T-cell (primary cell): ENCODE measurements at regions not wholly inside any gene's neighbourhood (a gene's known extent, or its start where the extent isn't known, plus 50 kb on each side); places are given as distances from the start of the nearest gene placed in this dataset.

ENCODE experiments used
- ATAC-seq, 4 experiments: fragments of 200-7000 bp in 3 of 4; fragments of 150-1000 bp in 1 of 4; cut with Tn5 transposase; replicated peaks in 1 of 4; 1 replicate in 3 of 4; 2 replicates in 1 of 4; pipeline ENCODE4 v1.10.0; 2021; ENCODE audit warnings: moderate library complexity in 3 of 4, mild to moderate bottlenecking in 2 of 4, moderate number of reproducible peaks in 1 of 4
- CTCF ChIA-PET, 2 donors: fragments of 300-600 bp; sonication (Branson Sonifier 250); formaldehyde crosslinking; loops; one replicate each; lab custom pipeline; 2022; ENCODE audit warnings: antibody characterized with exemption in 2 of 2; lab: Charles Lee
- POLR2A ChIA-PET, 2 donors: fragments of 300-600 bp; sonication (Branson Sonifier 250); formaldehyde crosslinking; loops; one replicate each; lab custom pipeline; 2022; ENCODE audit warnings: antibody characterized with exemption in 2 of 2; lab: Charles Lee
- DNase-seq, 35 experiments: peaks; one replicate each; pipeline versions ENCODE4 v3.0.0 to v3.0.0-alpha.2; 2013 to 2023
- H3K27ac ChIP-seq: one replicate; pipeline ENCODE4 v1.5.1; 2013; ENCODE audit warnings: low read length
- H3K27me3 ChIP-seq, 2 experiments: replicated peaks in 1 of 2; 1 replicate in 1 of 2; 2 replicates in 1 of 2; pipeline versions ENCODE4 v1.6.1 to v1.7.0; 2013; ENCODE audit warnings: low read length in 1 of 2, mixed read lengths in 1 of 2; ENCODE audit not compliant: control insufficient read depth in 2 of 2, insufficient read depth in 2 of 2; ENCODE audit errors: extremely low read depth in 1 of 2
- H3K36me3 ChIP-seq, 2 donors: 1 replicate in 1 of 2; 2 replicates in 1 of 2; pipeline versions ENCODE4 v1.6.1 to v1.7.0; 2013; ENCODE audit warnings: low read length in 1 of 2; ENCODE audit not compliant: control insufficient read depth in 2 of 2, insufficient read depth in 1 of 2; ENCODE audit errors: extremely low read depth in 1 of 2
- H3K4me1 ChIP-seq, 2 experiments: 1 replicate in 1 of 2; 2 replicates in 1 of 2; pipeline versions ENCODE4 v1.6.1 to v1.7.0; 2013; ENCODE audit warnings: low read length in 2 of 2, mixed read lengths in 1 of 2; ENCODE audit not compliant: insufficient read depth in 2 of 2, control insufficient read depth in 1 of 2; ENCODE audit errors: extremely low read depth in 1 of 2
- H3K4me3 ChIP-seq, 2 donors: 1 replicate in 1 of 2; 2 replicates in 1 of 2; pipeline versions ENCODE4 v1.5.1 to v1.7.0; 2013; ENCODE audit warnings: mild to moderate bottlenecking in 2 of 2, low read length in 1 of 2, moderate library complexity in 1 of 2; ENCODE audit not compliant: control insufficient read depth in 1 of 2; ENCODE audit errors: extremely low read depth in 1 of 2
- H3K9me3 ChIP-seq: 2 replicates; pipeline ENCODE4 v1.7.0; 2013
- H3K27ac Mint-ChIP-seq, 2 donors: one replicate each; pipeline ENCODE4 v1.8.0; 2020 to 2021; ENCODE audit warnings: mild to moderate bottlenecking in 2 of 2, mixed read lengths in 2 of 2
- H3K27me3 Mint-ChIP-seq, 2 donors: one replicate each; pipeline ENCODE4 v1.8.0; 2021 to 2022; ENCODE audit warnings: mixed read lengths in 2 of 2
- H3K36me3 Mint-ChIP-seq: one replicate; pipeline ENCODE4 v1.8.0; 2021; ENCODE audit warnings: mixed read lengths
- H3K4me1 Mint-ChIP-seq, 3 donors: one replicate each; pipeline ENCODE4 v1.8.0; 2020 to 2022; ENCODE audit warnings: mixed read lengths in 3 of 3, mild to moderate bottlenecking in 1 of 3
- H3K4me3 Mint-ChIP-seq, 3 donors: one replicate each; pipeline ENCODE4 v1.8.0; 2020 to 2022; ENCODE audit warnings: mild to moderate bottlenecking in 3 of 3, mixed read lengths in 3 of 3, moderate library complexity in 3 of 3
- H3K9me3 Mint-ChIP-seq, 3 donors: one replicate each; pipeline ENCODE4 v1.8.0; 2020 to 2022; ENCODE audit warnings: mixed read lengths in 3 of 3
- WGBS: methylation state at CpG from one replicate; pipeline ENCODE4 v1.1.5; 2013; ENCODE audit warnings: missing lambda C conversion rate; ENCODE audit not compliant: insufficient coverage; 5-methylcytosine and 5-hydroxymethylcytosine counted together

- H3K27ac Mint-ChIP-seq, result no peak overlapping the region
- Histone ChIP-seq H3K36me3 (no peaks in the 10 kb centered on the region), H3K9me3 (no peaks in the 10 kb centered on the region), H3K27ac (no peak overlapping the region), H3K4me3 (no peak overlapping the region), H3K4me1 (no peaks in the 10 kb centered on the region), H3K27me3 (no peaks in the 10 kb centered on the region)
- H3K4me1 Mint-ChIP-seq, result no peaks in the 10 kb centered on the region
- WGBS, result no CpG with 5 or more reads among the region's 1 CpG
- CTCF ChIA-PET, result no interaction called here
- H3K27me3 Mint-ChIP-seq, result no peaks in the 10 kb centered on the region
- H3K9me3 Mint-ChIP-seq, result peaks cover 0 to 4% (median 0%) of the 10 kb centered on the region in 3 donors
- POLR2A ChIA-PET, result no interaction called here
- ATAC-seq (no peak), DNase-seq (no peak)
- H3K36me3 Mint-ChIP-seq, result no peaks in the 10 kb centered on the region
- no peak overlapping the region for H3K4me3 Mint-ChIP-seq
Observed at GRCh38 chr3:159007331-159007730, 205.5 kb downstream of the MFSD1 start.

DNA sequence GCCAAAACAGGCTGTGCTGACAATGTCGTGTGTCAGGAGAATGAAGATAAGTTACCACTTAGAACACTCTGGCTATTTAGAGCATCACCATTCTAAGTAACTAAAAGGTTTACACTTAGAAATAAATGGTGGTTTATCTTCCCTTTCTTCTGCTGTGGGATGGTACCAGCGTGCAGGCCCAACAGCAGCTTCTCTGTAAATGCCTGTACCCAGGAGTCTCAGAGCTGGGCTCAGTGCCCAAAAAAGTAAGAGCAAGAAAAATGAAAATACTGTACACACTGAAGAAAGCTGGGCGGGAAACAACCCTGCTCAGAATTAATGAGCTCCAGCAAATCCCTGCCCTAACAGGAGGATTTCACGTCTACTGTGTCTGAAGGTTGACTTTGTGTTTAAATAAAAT lies 206.5 kb downstream of the MFSD1 start:
- H3K4me3 Mint-ChIP-seq, result no peak overlapping the region
- DNase-seq (no peak), ATAC-seq (no peak)
- H3K4me1 Mint-ChIP-seq, result no peaks in the 10 kb centered on the region
- Histone ChIP-seq H3K27me3 (no peaks in the 10 kb centered on the region), H3K4me1 (no peaks in the 10 kb centered on the region), H3K27ac (no peak overlapping the region), H3K9me3 (no peaks in the 10 kb centered on the region), H3K4me3 (no peak overlapping the region), H3K36me3 (no peaks in the 10 kb centered on the region)
- CTCF ChIA-PET, result no interaction called here
- no peaks in the 10 kb centered on the region for H3K27me3 Mint-ChIP-seq
- POLR2A ChIA-PET, result no interaction called here
- no peak overlapping the region for H3K27ac Mint-ChIP-seq
- H3K36me3 Mint-ChIP-seq, result no peaks in the 10 kb centered on the region
- 80% methylated on average over 1 of the region's 4 CpGs for WGBS
- peaks cover 0 to 4% (median 0%) of the 10 kb centered on the region in 3 donors for H3K9me3 Mint-ChIP-seq

DNA sequence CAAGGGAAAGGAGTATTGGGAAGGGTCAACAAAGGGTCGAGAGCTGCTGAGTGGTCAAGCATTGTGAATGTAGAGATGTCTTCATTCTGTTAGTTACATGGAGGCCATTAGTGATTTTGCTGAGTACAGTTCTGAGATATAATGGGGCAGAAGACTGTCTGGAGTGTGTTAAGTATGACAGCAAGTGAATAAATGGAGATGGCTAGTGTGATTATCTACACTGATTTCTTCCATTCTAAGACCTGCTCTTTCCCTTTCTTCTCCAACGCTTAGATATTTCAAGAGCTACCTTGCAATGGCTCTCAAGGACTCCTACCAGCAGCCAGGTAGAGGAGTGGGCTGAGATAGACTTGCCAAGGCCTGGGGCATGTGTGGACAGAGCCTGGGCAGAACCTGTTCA lies 216.5 kb downstream of the MFSD1 start:
- Histone ChIP-seq H3K4me3 (no peak overlapping the region), H3K27me3 (no peaks in the 10 kb centered on the region), H3K9me3 (no peaks in the 10 kb centered on the region), H3K36me3 (no peaks in the 10 kb centered on the region), H3K4me1 (no peaks in the 10 kb centered on the region), H3K27ac (no peak overlapping the region)
- ChIA-PET CTCF (no interaction called here), POLR2A (no interaction called here)
- H3K4me3 Mint-ChIP-seq, result no peak overlapping the region
- ATAC-seq (no peak), DNase-seq (no peak)
- H3K4me1 Mint-ChIP-seq, result no peaks in the 10 kb centered on the region
- H3K27me3 Mint-ChIP-seq, result no peaks in the 10 kb centered on the region
- 40% methylated on average over 1 of the region's 2 CpGs for WGBS
- H3K27ac Mint-ChIP-seq, result no peak overlapping the region
- H3K9me3 Mint-ChIP-seq, result peaks cover 5 to 17% (median 7%) of the 10 kb centered on the region in 3 donors
- no peaks in the 10 kb centered on the region for H3K36me3 Mint-ChIP-seq

DNA sequence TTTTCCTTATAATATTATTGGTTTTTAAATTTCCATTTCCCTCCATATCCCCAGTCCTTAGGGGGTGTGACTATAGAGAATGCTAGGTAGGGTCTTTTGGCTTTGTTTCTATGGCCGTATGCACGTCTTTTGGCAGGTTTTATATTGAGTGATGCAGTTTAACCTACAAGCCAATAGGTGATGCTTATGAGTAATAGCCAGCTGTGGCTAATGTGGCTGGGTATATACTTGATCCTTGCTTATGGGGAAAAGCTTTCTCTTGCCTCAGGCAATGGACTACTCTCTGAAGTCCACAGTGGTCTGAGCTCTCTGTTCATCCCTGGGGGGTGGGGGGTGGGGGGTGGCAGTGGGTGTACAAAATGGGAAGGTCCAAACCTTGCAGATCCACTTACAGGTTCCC lies 223.9 kb downstream of the MFSD1 start:
- WGBS, result no CpG with 5 or more reads among the region's 2 CpGs
- CTCF ChIA-PET, result no interaction called here

GRCh38 chr3:159026510-159026909 lies 224.7 kb downstream of the MFSD1 start:
- no peak for ATAC-seq
- no peak for DNase-seq
- H3K4me1 ChIP-seq, result no peaks in the 10 kb centered on the region
- no peaks in the 10 kb centered on the region for H3K9me3 ChIP-seq
- no peaks in the 10 kb centered on the region for H3K36me3 Mint-ChIP-seq
- no peak overlapping the region for H3K27ac ChIP-seq
- H3K4me3 Mint-ChIP-seq, result no peak overlapping the region
- H3K36me3 ChIP-seq, result no peaks in the 10 kb centered on the region
- no peaks in the 10 kb centered on the region for H3K4me1 Mint-ChIP-seq
- no peak overlapping the region for H3K4me3 ChIP-seq
- H3K27ac Mint-ChIP-seq, result no peak overlapping the region
- H3K9me3 Mint-ChIP-seq, result peaks cover 0 to 6% (median 5%) of the 10 kb centered on the region in 3 donors
- 100% methylated on average over 1 of the region's 1 CpG for WGBS
- H3K27me3 Mint-ChIP-seq, result no peaks in the 10 kb centered on the region
- H3K27me3 ChIP-seq, result no peaks in the 10 kb centered on the region
- POLR2A ChIA-PET, result no interaction called here
- CTCF ChIA-PET, result no interaction called here

More for the DNA sequence above, 223.9 kb downstream of the MFSD1 start:
- no peak for DNase-seq
- Mint-ChIP-seq H3K4me3 (no peak overlapping the region), H3K27me3 (no peaks in the 10 kb centered on the region), H3K36me3 (no peaks in the 10 kb centered on the region), H3K9me3 (peaks cover 4 to 6% (median 5%) of the 10 kb centered on the region in 3 donors), H3K27ac (no peak overlapping the region), H3K4me1 (no peaks in the 10 kb centered on the region)
- no peak for ATAC-seq
- POLR2A ChIA-PET, result no interaction called here
- H3K9me3 ChIP-seq, result no peaks in the 10 kb centered on the region
- no peak overlapping the region for H3K4me3 ChIP-seq
- H3K27ac ChIP-seq, result no peak overlapping the region
- no peaks in the 10 kb centered on the region for H3K36me3 ChIP-seq
- H3K27me3 ChIP-seq, result no peaks in the 10 kb centered on the region
- H3K4me1 ChIP-seq, result no peaks in the 10 kb centered on the region

DNA sequence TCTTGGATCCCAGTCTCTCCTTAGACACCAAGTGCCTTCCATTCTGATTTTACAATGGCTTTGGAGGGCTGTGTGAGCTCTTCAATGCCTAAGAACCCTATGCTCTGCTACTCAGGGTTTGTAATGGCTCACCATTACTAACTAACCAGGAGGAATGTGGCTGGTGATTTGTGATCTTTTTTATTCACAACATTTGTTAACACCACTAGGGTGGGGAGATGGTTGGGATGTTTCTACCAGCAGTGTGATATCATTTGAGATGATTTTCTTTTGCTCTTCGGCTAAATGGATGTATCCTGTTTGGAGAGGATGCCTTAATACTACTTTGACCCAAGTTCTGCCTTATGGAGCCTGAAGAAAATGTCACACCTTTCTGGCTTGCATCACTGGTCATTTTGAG lies 226.9 kb downstream of the MFSD1 start:
- ChIA-PET CTCF (no interaction called here), POLR2A (no interaction called here)
- Histone ChIP-seq H3K36me3 (no peaks in the 10 kb centered on the region), H3K4me3 (no peak overlapping the region), H3K9me3 (no peaks in the 10 kb centered on the region), H3K27me3 (no peaks in the 10 kb centered on the region), H3K4me1 (no peaks in the 10 kb centered on the region), H3K27ac (no peak overlapping the region)
- 57% methylated on average over 1 of the region's 1 CpG for WGBS
- no peak for ATAC-seq
- DNase-seq, result no peak
- Mint-ChIP-seq H3K27me3 (no peaks in the 10 kb centered on the region), H3K9me3 (peaks cover 0 to 6% (median 0%) of the 10 kb centered on the region in 3 donors), H3K4me3 (no peak overlapping the region), H3K27ac (no peak overlapping the region), H3K36me3 (no peaks in the 10 kb centered on the region), H3K4me1 (no peaks in the 10 kb centered on the region)
